ENCODE measurements at regions not wholly inside any gene's neighbourhood (a gene's known extent, or its start where the extent isn't known, plus 50 kb on each side); places are given as distances from the start of the nearest gene placed in this dataset.

DNA sequence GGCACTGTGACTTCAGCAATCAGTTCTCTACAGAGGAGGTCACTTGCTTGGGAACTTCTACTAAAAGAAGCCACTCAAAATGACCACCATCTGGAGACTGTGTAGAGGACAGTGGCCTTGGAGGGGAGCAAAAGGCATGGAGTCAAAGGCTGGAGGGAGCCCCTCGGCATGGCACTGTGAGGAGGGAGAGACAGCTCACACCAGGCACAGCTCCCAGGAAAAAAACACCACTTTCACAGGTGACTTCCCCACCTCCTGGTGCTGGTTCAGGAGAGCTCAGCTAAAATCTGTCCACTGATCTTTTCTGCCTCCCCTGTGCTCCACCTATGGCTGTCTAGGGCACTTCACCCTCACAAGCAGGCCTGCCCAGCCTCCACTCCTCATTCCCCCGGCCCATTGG is 649.4 kb upstream of the MGMT start:
- peaks cover 13% of the 10 kb centered on the region for H3K4me1 Mint-ChIP-seq
- Histone ChIP-seq H3K27ac (no peak overlapping the region), H2AFZ (replicated peaks) (no peak overlapping the region), H3K9me3 (ENCODE audit: low read depth) (no peaks in the 10 kb centered on the region), H3K79me2 (ENCODE audit: low read depth) (no peaks in the 10 kb centered on the region), H3K4me2 (no peak overlapping the region), H4K20me1 (ENCODE audit: low read depth) (no peaks in the 10 kb centered on the region), H3F3A (ENCODE audit: low read depth) (no peaks in the 10 kb centered on the region), H3K4me1 (peaks cover 4% of the 10 kb centered on the region), H3K9ac (no peak overlapping the region), H3K4me3 (no peak overlapping the region), H3K27me3 (no peaks in the 10 kb centered on the region), H3K36me3 (no peaks in the 10 kb centered on the region)
- H3K9me3 Mint-ChIP-seq = no peaks in the 10 kb centered on the region
- no peak overlapping the region for H3K27ac Mint-ChIP-seq
- H3K27me3 Mint-ChIP-seq (ENCODE audit: insufficient read depth, low read depth) = peaks cover 4% of the 10 kb centered on the region
- H3K4me3 Mint-ChIP-seq = no peak overlapping the region
- no peak for DNase-seq (ENCODE audit: low spot score)
- TF ChIP-seq, protein P1, sequence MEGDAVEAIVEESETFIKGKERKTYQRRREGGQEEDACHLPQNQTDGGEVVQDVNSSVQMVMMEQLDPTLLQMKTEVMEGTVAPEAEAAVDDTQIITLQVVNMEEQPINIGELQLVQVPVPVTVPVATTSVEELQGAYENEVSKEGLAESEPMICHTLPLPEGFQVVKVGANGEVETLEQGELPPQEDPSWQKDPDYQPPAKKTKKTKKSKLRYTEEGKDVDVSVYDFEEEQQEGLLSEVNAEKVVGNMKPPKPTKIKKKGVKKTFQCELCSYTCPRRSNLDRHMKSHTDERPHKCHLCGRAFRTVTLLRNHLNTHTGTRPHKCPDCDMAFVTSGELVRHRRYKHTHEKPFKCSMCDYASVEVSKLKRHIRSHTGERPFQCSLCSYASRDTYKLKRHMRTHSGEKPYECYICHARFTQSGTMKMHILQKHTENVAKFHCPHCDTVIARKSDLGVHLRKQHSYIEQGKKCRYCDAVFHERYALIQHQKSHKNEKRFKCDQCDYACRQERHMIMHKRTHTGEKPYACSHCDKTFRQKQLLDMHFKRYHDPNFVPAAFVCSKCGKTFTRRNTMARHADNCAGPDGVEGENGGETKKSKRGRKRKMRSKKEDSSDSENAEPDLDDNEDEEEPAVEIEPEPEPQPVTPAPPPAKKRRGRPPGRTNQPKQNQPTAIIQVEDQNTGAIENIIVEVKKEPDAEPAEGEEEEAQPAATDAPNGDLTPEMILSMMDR (IDR thresholded peaks at IDR 0.05) = no peak
- TF ChIP-seq EZH2phosphoT487 (IDR thresholded peaks at IDR 0.05) (no peak), EZH2 (IDR thresholded peaks at IDR 0.05) (no peak)
- no peaks in the 10 kb centered on the region for H3K36me3 Mint-ChIP-seq

GRCh38 chr10:128820663-128821062 is 646.4 kb upstream of the MGMT start:
- Mint-ChIP-seq H3K4me1 (no peaks in the 10 kb centered on the region), H3K27me3 (ENCODE audit: insufficient read depth, low read depth) (peaks cover 6% of the 10 kb centered on the region), H3K36me3 (no peaks in the 10 kb centered on the region), H3K9me3 (no peaks in the 10 kb centered on the region), H3K4me3 (no peak overlapping the region), H3K27ac (no peak overlapping the region)
- no peaks in the 10 kb centered on the region for H3K79me2 ChIP-seq (ENCODE audit: low read depth)
- no peak overlapping the region for H3K4me3 ChIP-seq
- no peaks in the 10 kb centered on the region for H3K36me3 ChIP-seq
- no peak overlapping the region for H3K27ac ChIP-seq
- no peaks in the 10 kb centered on the region for H4K20me1 ChIP-seq (ENCODE audit: low read depth)
- H3K4me2 ChIP-seq = no peak overlapping the region
- TF ChIP-seq, protein P1 (IDR thresholded peaks at IDR 0.05) = no peak
- TF ChIP-seq EZH2phosphoT487 (IDR thresholded peaks at IDR 0.05) = no peak
- TF ChIP-seq EZH2 (IDR thresholded peaks at IDR 0.05) = no peak
- no peak overlapping the region for H2AFZ ChIP-seq (replicated peaks)
- no peaks in the 10 kb centered on the region for H3F3A ChIP-seq (ENCODE audit: low read depth)
- no peaks in the 10 kb centered on the region for H3K4me1 ChIP-seq
- DNase-seq (ENCODE audit: low spot score) = no peak
- no peaks in the 10 kb centered on the region for H3K9me3 ChIP-seq (ENCODE audit: low read depth)
- no peaks in the 10 kb centered on the region for H3K27me3 ChIP-seq
- no peak overlapping the region for H3K9ac ChIP-seq

- Histone ChIP-seq H3K79me2 (ENCODE audit: low read depth) (no peaks in the 10 kb centered on the region), H3K9ac (no peak overlapping the region), H3K9me3 (ENCODE audit: low read depth) (no peaks in the 10 kb centered on the region), H3K36me3 (no peaks in the 10 kb centered on the region), H2AFZ (replicated peaks) (no peak overlapping the region), H3K4me3 (no peak overlapping the region), H3K27ac (no peak overlapping the region), H3K27me3 (no peaks in the 10 kb centered on the region), H3K4me1 (no peaks in the 10 kb centered on the region), H3K4me2 (no peak overlapping the region), H3F3A (ENCODE audit: low read depth) (no peaks in the 10 kb centered on the region), H4K20me1 (ENCODE audit: low read depth) (no peaks in the 10 kb centered on the region)
- TF ChIP-seq EZH2 (IDR thresholded peaks at IDR 0.05) (no peak), EZH2phosphoT487 (IDR thresholded peaks at IDR 0.05) (no peak)
- TF ChIP-seq, protein P1 (IDR thresholded peaks at IDR 0.05) = no peak
- no peak overlapping the region for H3K27ac Mint-ChIP-seq
- no peaks in the 10 kb centered on the region for H3K4me1 Mint-ChIP-seq
- H3K9me3 Mint-ChIP-seq = no peaks in the 10 kb centered on the region
- H3K27me3 Mint-ChIP-seq (ENCODE audit: insufficient read depth, low read depth) = peaks cover 6% of the 10 kb centered on the region
- DNase-seq (ENCODE audit: low spot score) = no peak
- no peaks in the 10 kb centered on the region for H3K36me3 Mint-ChIP-seq
- H3K4me3 Mint-ChIP-seq = no peak overlapping the region
These were observed 643.8 kb upstream of the MGMT start for GRCh38 chr10:128823201-128823600.
